ENCODE measurements at regions not wholly inside any gene's neighbourhood (a gene's known extent, or its start where the extent isn't known, plus 50 kb on each side); places are given as distances from the start of the nearest gene placed in this dataset.

GRCh38 chr7:101731502-101732084, 85.8 kb upstream of the CUX1 start:
- no peak for TF ChIP-seq CTCF (IDR thresholded peaks at IDR 0.05)
- no peak for TF ChIP-seq EZH2 (IDR thresholded peaks at IDR 0.05)
- no peak for TF ChIP-seq EZH2phosphoT487 (IDR thresholded peaks at IDR 0.05)
